Upper lobe of right lung (tissue), 1 donor: ENCODE measurements at regions not wholly inside any gene's neighbourhood (a gene's known extent, or its start where the extent isn't known, plus 50 kb on each side); places are given as distances from the start of the nearest gene placed in this dataset.

Source experiments
- ATAC-seq: fragments of 200-7000 bp; cut with Tn5 transposase; one replicate; pipeline ENCODE4 v1.9.1; 2020; ENCODE audit warnings: mild to moderate bottlenecking, moderate library complexity
- DNase-seq: peaks from one replicate; pipeline ENCODE4 v3.0.0-alpha.2; 2020
- H3K27ac ChIP-seq: fragments of 200-600 bp; one replicate; pipeline ENCODE4 v1.8.0; 2022
- H3K27me3 ChIP-seq: fragments of 200-600 bp; one replicate; pipeline ENCODE4 v1.8.0; 2022; ENCODE audit warnings: mild to moderate bottlenecking
- H3K36me3 ChIP-seq: fragments of 200-600 bp; one replicate; pipeline ENCODE4 v1.8.0; 2022
- H3K4me1 ChIP-seq: fragments of 200-600 bp; one replicate; pipeline ENCODE4 v1.8.0; 2022
- H3K4me3 ChIP-seq: fragments of 200-600 bp; one replicate; pipeline ENCODE4 v1.8.0; 2022; ENCODE audit warnings: mild to moderate bottlenecking
- H3K9me3 ChIP-seq: fragments of 200-600 bp; one replicate; pipeline ENCODE4 v1.8.0; 2022
- intact Hi-C: fragments of 100-400 bp; cut with DNase I; formaldehyde crosslinking; loops from one replicate; pipeline ENCODE4 v1.11.0; 2022
- TF ChIP-seq, protein P1 (sequence below): fragments of 200-600 bp; IDR thresholded peaks from one replicate; pipeline ENCODE4 v1.8.0; 2022; ENCODE audit warnings: antibody characterized with exemption
- donor health status: DM: no; HTN: yes; CAD: no; lungs with severe emphysema.

GRCh38 chr1:53408013-53408754 lies 51.0 kb upstream of the DMRTB1 start:
- peaks cover 4% of the 10 kb centered on the region for H3K27me3 ChIP-seq
- TF ChIP-seq, protein P1, sequence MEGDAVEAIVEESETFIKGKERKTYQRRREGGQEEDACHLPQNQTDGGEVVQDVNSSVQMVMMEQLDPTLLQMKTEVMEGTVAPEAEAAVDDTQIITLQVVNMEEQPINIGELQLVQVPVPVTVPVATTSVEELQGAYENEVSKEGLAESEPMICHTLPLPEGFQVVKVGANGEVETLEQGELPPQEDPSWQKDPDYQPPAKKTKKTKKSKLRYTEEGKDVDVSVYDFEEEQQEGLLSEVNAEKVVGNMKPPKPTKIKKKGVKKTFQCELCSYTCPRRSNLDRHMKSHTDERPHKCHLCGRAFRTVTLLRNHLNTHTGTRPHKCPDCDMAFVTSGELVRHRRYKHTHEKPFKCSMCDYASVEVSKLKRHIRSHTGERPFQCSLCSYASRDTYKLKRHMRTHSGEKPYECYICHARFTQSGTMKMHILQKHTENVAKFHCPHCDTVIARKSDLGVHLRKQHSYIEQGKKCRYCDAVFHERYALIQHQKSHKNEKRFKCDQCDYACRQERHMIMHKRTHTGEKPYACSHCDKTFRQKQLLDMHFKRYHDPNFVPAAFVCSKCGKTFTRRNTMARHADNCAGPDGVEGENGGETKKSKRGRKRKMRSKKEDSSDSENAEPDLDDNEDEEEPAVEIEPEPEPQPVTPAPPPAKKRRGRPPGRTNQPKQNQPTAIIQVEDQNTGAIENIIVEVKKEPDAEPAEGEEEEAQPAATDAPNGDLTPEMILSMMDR = no peak
- ATAC-seq (peak; percentile 24), DNase-seq (no peak)
- no peaks in the 10 kb centered on the region for H3K9me3 ChIP-seq
- no peak overlapping the region for H3K27ac ChIP-seq
- no peaks in the 10 kb centered on the region for H3K4me1 ChIP-seq
- no peaks in the 10 kb centered on the region for H3K36me3 ChIP-seq
- intact Hi-C loops = no loop called here
- no peak overlapping the region for H3K4me3 ChIP-seq

- no peaks in the 10 kb centered on the region for H3K9me3 ChIP-seq
- no peaks in the 10 kb centered on the region for H3K4me1 ChIP-seq
- ATAC-seq (no peak), DNase-seq (no peak)
- intact Hi-C loops = no loop called here
- peaks cover 4% of the 10 kb centered on the region for H3K27me3 ChIP-seq
- H3K36me3 ChIP-seq = no peaks in the 10 kb centered on the region
- TF ChIP-seq, protein P1 = no peak
- no peak overlapping the region for H3K4me3 ChIP-seq
- no peak overlapping the region for H3K27ac ChIP-seq
Observed at GRCh38 chr1:53408755-53409129, 50.5 kb upstream of the DMRTB1 start.

DNA sequence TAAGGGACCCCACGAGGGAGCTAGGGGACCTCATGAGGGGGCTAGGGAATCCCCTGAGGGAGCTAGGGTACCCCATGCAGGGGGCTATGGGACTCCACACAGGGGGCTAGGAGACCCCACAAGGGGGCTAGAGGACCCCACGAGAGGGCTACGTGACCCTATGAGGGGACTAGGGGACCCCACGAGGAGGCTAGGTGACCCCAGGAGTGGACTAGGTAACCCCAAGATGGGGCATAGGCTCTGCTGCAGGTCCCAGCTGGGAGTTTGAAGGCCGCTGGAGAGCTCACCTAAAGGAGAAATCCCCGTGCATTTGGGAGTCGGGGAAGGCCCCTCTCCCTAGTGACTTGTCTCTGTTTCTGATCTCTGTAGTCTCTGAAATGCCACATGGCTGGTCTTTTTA lies 50.0 kb upstream of the DMRTB1 start:
- intact Hi-C loops = no loop called here
- Histone ChIP-seq H3K27ac (no peak overlapping the region), H3K27me3 (peaks cover 4% of the 10 kb centered on the region), H3K36me3 (no peaks in the 10 kb centered on the region), H3K4me3 (no peak overlapping the region), H3K4me1 (no peaks in the 10 kb centered on the region), H3K9me3 (no peaks in the 10 kb centered on the region)
- ATAC-seq (no peak), DNase-seq (no peak)
- TF ChIP-seq, protein P1 = no peak
